GM20000 (cell line): ENCODE measurements at regions not wholly inside any gene's neighbourhood (a gene's known extent, or its start where the extent isn't known, plus 50 kb on each side); places are given as distances from the start of the nearest gene placed in this dataset.

Source experiments
- DNase-seq: peaks from one replicate; pipeline ENCODE4 v3.0.0; 2012; ENCODE audit warnings: low spot score
- TF ChIP-seq, protein P1 (sequence below): IDR thresholded peaks from 2 replicates; pipeline ENCODE4 v1.5.1; 2012; ENCODE audit warnings: mild to moderate bottlenecking, control low read depth; ENCODE audit errors: extremely low read depth, missing control alignments

DNA sequence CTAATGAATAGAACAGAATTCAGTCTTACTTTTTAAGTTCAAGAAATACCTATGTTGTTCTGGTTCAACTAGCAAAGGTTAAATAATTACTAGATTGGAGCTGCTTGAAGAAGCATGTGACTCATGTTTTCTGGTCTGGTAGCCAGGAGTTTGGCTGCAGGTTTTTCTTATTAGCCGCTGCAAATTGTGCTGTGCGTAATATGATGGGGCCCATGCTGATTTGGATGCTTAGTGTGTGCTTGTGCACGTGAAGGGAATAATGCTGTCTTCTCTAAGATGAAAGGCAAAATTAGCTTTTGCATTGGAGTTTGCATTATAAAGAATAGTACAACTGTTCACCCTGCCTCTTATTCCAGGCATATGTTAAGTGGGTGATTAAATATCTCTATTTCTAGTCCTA lies 219.6 kb downstream of the SNCA start:
- TF ChIP-seq, protein P1, sequence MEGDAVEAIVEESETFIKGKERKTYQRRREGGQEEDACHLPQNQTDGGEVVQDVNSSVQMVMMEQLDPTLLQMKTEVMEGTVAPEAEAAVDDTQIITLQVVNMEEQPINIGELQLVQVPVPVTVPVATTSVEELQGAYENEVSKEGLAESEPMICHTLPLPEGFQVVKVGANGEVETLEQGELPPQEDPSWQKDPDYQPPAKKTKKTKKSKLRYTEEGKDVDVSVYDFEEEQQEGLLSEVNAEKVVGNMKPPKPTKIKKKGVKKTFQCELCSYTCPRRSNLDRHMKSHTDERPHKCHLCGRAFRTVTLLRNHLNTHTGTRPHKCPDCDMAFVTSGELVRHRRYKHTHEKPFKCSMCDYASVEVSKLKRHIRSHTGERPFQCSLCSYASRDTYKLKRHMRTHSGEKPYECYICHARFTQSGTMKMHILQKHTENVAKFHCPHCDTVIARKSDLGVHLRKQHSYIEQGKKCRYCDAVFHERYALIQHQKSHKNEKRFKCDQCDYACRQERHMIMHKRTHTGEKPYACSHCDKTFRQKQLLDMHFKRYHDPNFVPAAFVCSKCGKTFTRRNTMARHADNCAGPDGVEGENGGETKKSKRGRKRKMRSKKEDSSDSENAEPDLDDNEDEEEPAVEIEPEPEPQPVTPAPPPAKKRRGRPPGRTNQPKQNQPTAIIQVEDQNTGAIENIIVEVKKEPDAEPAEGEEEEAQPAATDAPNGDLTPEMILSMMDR: no peak
- no peak for DNase-seq

DNA sequence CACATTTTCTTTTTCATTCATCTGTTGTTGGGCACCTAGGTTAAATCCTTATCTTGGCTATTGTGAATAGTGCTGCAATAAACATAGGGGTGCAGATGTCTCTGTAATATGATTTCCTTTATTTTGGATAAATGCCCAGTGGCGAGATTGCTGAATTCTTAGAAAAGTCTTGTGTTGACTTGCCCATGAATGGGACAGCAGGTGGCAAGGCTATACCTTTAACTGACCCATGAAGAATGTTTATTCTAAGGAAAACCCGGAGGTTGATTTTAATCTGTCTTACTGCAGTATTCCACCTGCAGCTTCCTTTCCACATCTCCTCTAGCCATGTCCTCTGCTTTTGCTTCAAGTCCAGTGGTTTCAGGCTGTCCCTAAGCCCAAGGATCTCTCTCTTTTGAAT lies 220.6 kb downstream of the SNCA start:
- TF ChIP-seq, protein P1: no peak
- no peak for DNase-seq

DNA sequence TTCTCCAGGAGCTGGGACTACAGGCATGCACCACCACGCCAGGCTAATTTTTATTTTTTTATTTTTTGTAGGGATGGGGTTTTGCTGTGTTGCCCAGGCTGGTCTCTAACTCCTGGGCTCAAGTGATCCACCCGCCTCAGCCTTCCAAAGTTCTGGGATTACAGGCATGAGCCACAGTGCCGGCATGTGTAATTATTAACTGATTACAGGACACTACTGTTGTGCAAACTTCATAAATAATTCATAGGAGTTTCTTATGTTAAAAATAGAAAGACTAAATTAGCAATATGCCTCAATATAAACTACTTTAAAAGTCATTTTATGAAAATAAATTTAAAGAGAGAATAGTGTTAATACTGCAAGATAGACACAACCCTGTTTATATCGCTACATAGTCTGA lies 221.9 kb downstream of the SNCA start:
- no peak for DNase-seq
- TF ChIP-seq, protein P1: no peak

DNA sequence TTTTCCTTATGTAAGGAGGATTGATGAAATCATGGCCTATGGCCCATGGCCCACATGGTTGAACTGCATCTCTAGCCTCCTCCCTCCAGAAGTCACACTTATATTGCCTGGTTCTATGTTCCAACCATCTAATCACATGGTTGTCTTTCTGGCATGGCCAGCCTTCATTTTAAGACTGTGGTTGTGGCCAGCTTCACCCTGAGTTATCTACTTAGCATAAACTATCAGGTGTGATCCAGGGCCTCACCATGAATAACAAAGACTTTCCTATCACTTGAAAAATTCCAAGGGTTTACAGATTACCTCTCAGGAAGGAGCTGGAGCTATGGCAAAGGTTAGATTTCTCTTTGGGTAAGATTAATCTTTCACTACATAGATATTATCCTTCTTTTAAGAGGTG lies 222.8 kb downstream of the SNCA start:
- no peak for DNase-seq
- TF ChIP-seq, protein P1: no peak

DNA sequence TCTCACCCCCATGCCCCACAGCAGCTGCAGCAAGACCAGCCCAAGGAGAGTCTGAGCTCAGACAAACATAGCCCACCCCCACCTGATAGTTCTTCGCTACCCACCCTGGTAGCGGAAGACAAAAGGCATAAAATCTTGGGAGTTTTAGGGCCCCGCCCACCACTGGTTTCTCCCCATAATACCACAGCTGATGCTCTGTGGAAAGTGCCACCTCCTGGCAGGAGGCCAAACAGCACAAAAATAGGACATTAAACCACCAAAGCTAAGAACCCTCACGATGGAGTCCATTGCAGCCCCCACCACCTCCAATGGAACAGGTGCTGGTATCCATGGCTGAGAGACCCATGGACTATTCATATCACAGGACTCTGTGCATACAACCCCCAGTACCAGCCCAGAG lies 226.7 kb downstream of the SNCA start:
- TF ChIP-seq, protein P1: no peak
- no peak for DNase-seq

DNA sequence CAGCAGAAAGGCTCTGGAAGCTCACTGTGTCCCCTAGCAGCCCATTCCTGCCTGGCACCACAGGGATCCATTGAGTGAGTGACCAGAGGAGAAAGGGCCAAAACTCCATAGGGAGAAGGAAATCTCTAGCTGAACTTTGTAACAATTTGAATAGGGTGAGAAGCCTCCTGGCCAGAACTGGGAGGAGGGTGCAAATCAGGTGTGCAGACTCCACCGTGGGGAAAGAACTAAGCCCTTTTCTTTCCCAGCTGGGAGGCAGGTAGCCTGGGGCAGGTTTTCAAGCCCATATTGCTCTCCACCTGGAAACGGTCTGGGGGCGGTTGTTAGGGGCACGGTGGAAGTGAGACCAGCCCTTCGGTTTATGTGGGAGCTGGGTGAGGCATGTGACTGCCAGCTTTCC lies 227.2 kb downstream of the SNCA start:
- TF ChIP-seq, protein P1: no peak
- DNase-seq: no peak

DNA sequence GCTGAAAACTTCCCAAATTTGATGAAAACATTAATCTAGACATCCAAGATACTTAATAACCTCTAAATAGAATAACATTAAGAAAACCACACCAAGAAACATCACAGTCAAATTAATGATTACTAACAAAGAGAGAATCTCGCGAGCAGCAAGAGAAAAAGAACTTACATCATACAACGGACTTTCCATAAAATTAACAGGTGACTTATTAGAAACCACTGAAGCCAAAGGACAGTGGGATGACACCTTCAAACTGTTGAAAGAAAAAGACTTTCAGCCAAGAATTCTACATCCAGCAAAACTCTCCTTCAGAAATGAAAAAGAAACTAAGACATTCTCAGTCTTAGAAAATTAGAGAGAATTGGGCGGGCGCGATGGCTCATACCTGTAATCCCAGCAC lies 232.0 kb downstream of the SNCA start:
- DNase-seq: no peak
- TF ChIP-seq, protein P1: no peak
